GM10248 (cell line): ENCODE measurements at regions not wholly inside any gene's neighbourhood (a gene's known extent, or its start where the extent isn't known, plus 50 kb on each side); places are given as distances from the start of the nearest gene placed in this dataset.
A peak's percentile ranks its signal among the peaks of the same experiment; 100 is the strongest.

Experiments used
- CTCF ChIA-PET: fragments of 300-600 bp; sonication (Branson Sonifier 250); formaldehyde crosslinking; extraction: SDS; loops from one replicate; lab custom pipeline; 2021; ENCODE audit warnings: antibody characterized with exemption; lab: Yijun Ruan, JAX
- POLR2A ChIA-PET: fragments of 350-650 bp; sonication (Branson Sonifier 250); formaldehyde crosslinking; extraction: SDS; loops from one replicate; lab custom pipeline; 2020; ENCODE audit warnings: antibody characterized with exemption; lab: Yijun Ruan, JAX
- DNase-seq: peaks from one replicate; pipeline ENCODE4 v3.0.0; 2012; ENCODE audit errors: extremely low spot score
- CTCF ChIP-seq: IDR thresholded peaks from 2 replicates; pipeline ENCODE4 v1.5.1; 2012; ENCODE audit warnings: mild to moderate bottlenecking, low read depth; ENCODE audit errors: extremely low read depth, missing control alignments, control extremely low read depth

DNA sequence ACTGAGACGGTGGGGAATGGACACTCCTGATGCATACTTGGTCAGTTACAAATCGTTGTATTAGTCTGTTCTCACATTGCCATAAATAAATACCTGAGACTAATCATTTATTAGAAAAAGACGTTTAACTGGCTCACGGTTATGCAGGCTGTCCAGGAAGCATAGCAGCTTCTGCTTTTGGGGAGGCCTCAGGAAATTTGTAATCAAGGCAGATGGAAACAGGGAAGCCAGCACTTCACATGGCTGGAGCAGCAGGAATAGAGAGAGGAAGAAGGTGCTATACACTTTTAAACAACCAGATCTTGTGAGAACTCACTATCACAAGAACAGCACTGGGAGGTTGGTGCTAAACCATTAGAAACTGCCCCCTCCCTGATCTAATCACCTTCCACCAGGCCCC is 418.2 kb downstream of the FLRT2 start:
- no peak for DNase-seq
- TF ChIP-seq CTCF, result no peak
- ChIA-PET POLR2A (no interaction called here), CTCF (no interaction called here)

- no peak for DNase-seq
- TF ChIP-seq CTCF, result no peak
- ChIA-PET POLR2A (no interaction called here), CTCF (no interaction called here)
These were observed 417.7 kb downstream of the FLRT2 start for GRCh38 chr14:85947461-85948139.

DNA sequence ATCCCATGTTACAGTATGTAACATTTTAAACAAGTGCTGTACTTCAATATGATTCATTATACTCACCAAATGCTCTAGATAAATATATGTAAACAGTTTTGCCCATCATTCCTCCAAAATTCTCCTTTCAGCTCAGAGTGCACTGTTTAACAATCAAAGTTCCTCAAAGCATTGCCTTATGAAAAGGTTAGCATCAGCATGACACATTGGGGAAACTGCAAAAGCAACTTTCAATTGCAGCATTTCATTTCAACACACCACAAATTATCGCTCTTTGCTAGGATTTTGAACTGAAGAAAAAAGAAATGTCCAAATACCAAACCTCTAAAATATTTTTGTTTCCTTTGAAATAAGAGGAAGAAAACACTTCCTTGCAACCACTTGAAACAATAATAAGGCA is 413.2 kb downstream of the FLRT2 start:
- no peak for TF ChIP-seq CTCF
- ChIA-PET CTCF (no interaction called here), POLR2A (no interaction called here)
- DNase-seq, result no peak

GRCh38 chr14:85934886-85935254 is 404.9 kb downstream of the FLRT2 start:
- ChIA-PET CTCF (no interaction called here), POLR2A (no interaction called here)
- no peak for DNase-seq
- no peak for TF ChIP-seq CTCF

DNA sequence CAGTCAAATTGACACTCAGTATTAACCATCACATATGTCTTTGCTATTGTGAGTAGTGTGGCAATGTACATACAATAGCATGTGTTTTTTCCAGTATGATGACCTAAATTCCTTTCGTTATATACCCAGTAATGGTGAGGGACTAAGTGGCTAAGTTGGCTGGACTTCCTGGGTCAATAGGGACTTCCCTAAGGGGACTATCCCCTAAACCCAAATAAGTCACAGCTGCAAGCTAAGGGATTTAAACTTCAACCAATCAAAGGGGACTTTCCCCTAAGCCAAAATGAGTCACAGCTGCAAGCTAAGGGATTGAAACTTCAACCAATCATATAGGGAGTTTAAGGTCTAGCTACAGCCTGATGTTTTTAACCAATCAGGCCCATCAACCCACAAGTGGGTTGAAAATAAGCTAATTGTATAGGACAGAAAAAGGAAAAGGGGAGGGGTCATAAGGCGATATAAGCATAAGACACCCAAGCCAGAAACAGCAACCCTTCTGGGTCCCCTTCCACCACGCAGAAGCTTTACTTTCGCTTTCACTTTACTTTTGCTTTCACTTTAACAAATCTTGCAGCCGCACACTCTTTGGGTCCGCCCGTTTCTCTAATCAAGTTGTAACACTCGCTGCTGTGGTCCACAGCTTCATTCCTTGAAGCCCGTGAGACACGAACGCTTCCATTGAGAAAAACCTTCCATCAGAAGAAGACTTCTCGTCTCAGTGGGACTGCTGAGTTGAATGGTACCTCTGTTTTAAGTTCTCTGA is 404.4 kb downstream of the FLRT2 start:
- CTCF ChIA-PET, result no interaction called here
- POLR2A ChIA-PET, result no interaction called here
- peak; percentile 29 for DNase-seq

DNA sequence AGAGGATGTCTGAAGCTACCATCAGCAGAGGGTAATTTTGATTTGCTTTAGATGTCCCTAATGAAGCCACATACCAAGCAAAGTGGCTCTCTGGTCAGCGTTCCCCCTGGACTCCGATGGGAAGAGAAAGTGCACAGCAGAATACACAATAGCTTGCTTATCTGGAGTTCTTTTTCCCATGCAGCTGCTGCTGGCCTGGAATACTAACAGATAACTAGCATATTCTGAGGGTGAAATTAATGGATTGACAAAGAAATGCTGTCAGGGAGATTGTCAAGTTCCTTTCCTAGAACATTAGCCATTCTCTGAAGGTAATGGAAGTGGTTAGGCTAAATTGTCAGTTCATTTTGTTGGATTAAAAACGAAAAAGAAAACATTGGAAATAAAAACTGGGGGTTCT is 391.3 kb downstream of the FLRT2 start:
- ChIA-PET CTCF (no interaction called here), POLR2A (no interaction called here)
- no peak for DNase-seq
- no peak for TF ChIP-seq CTCF

More for the DNA sequence above, 404.4 kb downstream of the FLRT2 start:
- TF ChIP-seq CTCF, result no peak
